Neural cell (in vitro differentiated cells): ENCODE measurements at regions not wholly inside any gene's neighbourhood (a gene's known extent, or its start where the extent isn't known, plus 50 kb on each side); places are given as distances from the start of the nearest gene placed in this dataset.

Experiments used
- H2AFZ ChIP-seq: fragments of 200-600, 300-800 bp; sonication (generic), shearing (Covaris generic); 2 replicates; pipeline ENCODE4 v1.6.0; 2014; ENCODE audit warnings: low read depth, mild to moderate bottlenecking, antibody characterized with exemption, low read length, moderate library complexity
- H3F3A ChIP-seq: fragments of 200-600 bp; shearing (Covaris generic); 2 replicates; pipeline ENCODE4 v1.6.1; 2016; ENCODE audit warnings: mild to moderate bottlenecking, moderate library complexity, mixed read lengths, antibody characterized with exemption, low read length; ENCODE audit not compliant: insufficient read depth, poor library complexity, severe bottlenecking
- H3K27ac ChIP-seq: fragments of 200-600, 300-800 bp; sonication (generic), shearing (Covaris generic); 2 replicates; pipeline ENCODE4 v1.5.1; 2014; ENCODE audit warnings: mild to moderate bottlenecking, low read length, moderate library complexity
- H3K27me3 ChIP-seq: fragments of 300-800, 200-600 bp; sonication (generic), shearing (Covaris generic); 2 replicates; pipeline ENCODE4 v1.6.0; 2014; ENCODE audit warnings: mild to moderate bottlenecking, low read depth, low read length, moderate library complexity; ENCODE audit not compliant: insufficient read depth
- H3K36me3 ChIP-seq: fragments of 300-800, 200-600 bp; sonication (generic), shearing (Covaris generic); 2 replicates; pipeline ENCODE4 v1.5.1; 2014; ENCODE audit warnings: mild to moderate bottlenecking, antibody characterized with exemption, low read length, moderate library complexity; ENCODE audit not compliant: insufficient read depth
- H3K4me2 ChIP-seq: fragments of 300-800, 200-600 bp; sonication (generic), shearing (Covaris generic); 2 replicates; pipeline ENCODE4 v1.6.0; 2014; ENCODE audit warnings: mild to moderate bottlenecking, low read length
- H3K4me3 ChIP-seq: fragments of 300-800, 200-600 bp; sonication (generic), shearing (Covaris generic); 2 replicates; pipeline ENCODE4 v1.5.1; 2014; ENCODE audit warnings: mild to moderate bottlenecking, low read length, moderate library complexity
- H3K79me2 ChIP-seq: fragments of 200-600 bp; shearing (Covaris generic); replicated peaks from 2 replicates; pipeline ENCODE4 v1.6.0; 2014; ENCODE audit warnings: mild to moderate bottlenecking, low read length, moderate library complexity; ENCODE audit not compliant: insufficient read depth
- H3K9ac ChIP-seq: fragments of 300-800, 200-600 bp; sonication (generic), shearing (Covaris generic); 2 replicates; pipeline ENCODE4 v1.6.1; 2016; ENCODE audit warnings: mild to moderate bottlenecking, low read length, mixed read lengths
- H3K9me2 ChIP-seq: fragments of 200-600 bp; shearing (Covaris generic); 2 replicates; pipeline ENCODE4 v1.6.1; 2016; ENCODE audit warnings: mild to moderate bottlenecking, low read length, mixed read lengths; ENCODE audit not compliant: insufficient read depth
- H3K9me3 ChIP-seq: fragments of 200-600, 300-800 bp; sonication (generic), shearing (Covaris generic); 2 replicates; pipeline ENCODE4 v1.6.1; 2016; ENCODE audit warnings: mild to moderate bottlenecking, mixed run types, low read length, moderate library complexity, mixed read lengths
- H4K20me1 ChIP-seq: fragments of 200-600 bp; shearing (Covaris generic); 2 replicates; pipeline ENCODE4 v1.6.1; 2016; ENCODE audit warnings: mild to moderate bottlenecking, mixed run types; ENCODE audit not compliant: insufficient read depth
- CTCF ChIP-seq: fragments of 450-650 bp; IDR thresholded peaks from 2 replicates; pipeline ENCODE4 v1.5.1; 2014; ENCODE audit warnings: antibody characterized with exemption, mild to moderate bottlenecking, moderate library complexity; ENCODE audit not compliant: poor library complexity, severe bottlenecking
- EP300 ChIP-seq: fragments of 450-650 bp; conservative IDR thresholded peaks from 2 replicates; pipeline ENCODE4 v1.6.1; 2014; ENCODE audit warnings: antibody characterized with exemption, mild to moderate bottlenecking, moderate library complexity; ENCODE audit not compliant: poor library complexity, severe bottlenecking
- EZH2 ChIP-seq: fragments of 200-600, 300-800 bp; shearing (Covaris generic), sonication (generic); IDR thresholded peaks from 2 replicates; pipeline ENCODE4 v1.6.1; 2014; ENCODE audit warnings: antibody characterized with exemption, low read length, borderline replicate concordance, mild to moderate bottlenecking; ENCODE audit not compliant: insufficient read depth, poor library complexity, severe bottlenecking
- MXI1 ChIP-seq: fragments of 450-650 bp; conservative IDR thresholded peaks from 2 replicates; pipeline ENCODE4 v1.6.1; 2014; ENCODE audit warnings: antibody characterized with exemption, mild to moderate bottlenecking; ENCODE audit not compliant: poor library complexity, severe bottlenecking
- POLR2AphosphoS5 ChIP-seq: IDR thresholded peaks from 2 replicates; pipeline ENCODE4 v1.6.1; 2012
- RAD21 ChIP-seq: fragments of 450-650 bp; conservative IDR thresholded peaks from 2 replicates; pipeline ENCODE4 v1.6.1; 2014; ENCODE audit warnings: antibody characterized with exemption, mild to moderate bottlenecking, moderate library complexity
- REST ChIP-seq: IDR thresholded peaks from 2 replicates; pipeline ENCODE4 v1.6.1; 2012; ENCODE audit warnings: borderline replicate concordance
- SMC3 ChIP-seq: fragments of 450-650 bp; conservative IDR thresholded peaks from 2 replicates; pipeline ENCODE4 v1.6.1; 2014; ENCODE audit warnings: antibody characterized with exemption, mild to moderate bottlenecking, moderate library complexity; ENCODE audit not compliant: poor library complexity
- TAF1 ChIP-seq: IDR thresholded peaks from 2 replicates; pipeline ENCODE4 v1.6.1; 2012; ENCODE audit warnings: low read depth

GRCh38 chr5:2869471-2869870, 118.0 kb upstream of the IRX2 start:
- Histone ChIP-seq H3F3A (no peaks in the 10 kb centered on the region), H3K4me2 (no peak overlapping the region), H3K27ac (no peak overlapping the region)

GRCh38 chr5:2867373-2867933, 116.0 kb upstream of the IRX2 start:
- no peak overlapping the region for H3K4me2 ChIP-seq
- H3K4me3 ChIP-seq, result no peak overlapping the region
- no peaks in the 10 kb centered on the region for H3K27me3 ChIP-seq
- H3K9me3 ChIP-seq, result no peaks in the 10 kb centered on the region
- H3F3A ChIP-seq, result no peaks in the 10 kb centered on the region
- H3K36me3 ChIP-seq, result no peaks in the 10 kb centered on the region
- no peak overlapping the region for H3K27ac ChIP-seq
- no peak overlapping the region for H2AFZ ChIP-seq
- no peaks in the 10 kb centered on the region for H4K20me1 ChIP-seq
- H3K79me2 ChIP-seq, result no peaks in the 10 kb centered on the region
- H3K9me2 ChIP-seq, result no peaks in the 10 kb centered on the region
- no peak overlapping the region for H3K9ac ChIP-seq
- TF ChIP-seq POLR2AphosphoS5 (no peak), MXI1 (no peak), EZH2 (no peak), CTCF (no peak), SMC3 (no peak), RAD21 (no peak), TAF1 (no peak)

More at GRCh38 chr5:2869471-2869870, 118.0 kb upstream of the IRX2 start:
- Histone ChIP-seq H3K9me2 (no peaks in the 10 kb centered on the region), H3K79me2 (no peaks in the 10 kb centered on the region), H3K9ac (no peak overlapping the region), H3K27me3 (no peaks in the 10 kb centered on the region), H3K9me3 (no peaks in the 10 kb centered on the region), H3K4me3 (no peak overlapping the region), H4K20me1 (no peaks in the 10 kb centered on the region), H2AFZ (no peak overlapping the region), H3K36me3 (no peaks in the 10 kb centered on the region)
- TF ChIP-seq POLR2AphosphoS5, result no peak
- no peak for TF ChIP-seq MXI1
- TF ChIP-seq SMC3, result no peak
- no peak for TF ChIP-seq RAD21
- TF ChIP-seq EZH2, result no peak
- TF ChIP-seq REST, result no peak
- TF ChIP-seq EP300, result no peak
- no peak for TF ChIP-seq CTCF
- no peak for TF ChIP-seq TAF1
